HG03025 (cell line): ENCODE measurements at regions not wholly inside any gene's neighbourhood (a gene's known extent, or its start where the extent isn't known, plus 50 kb on each side); places are given as distances from the start of the nearest gene placed in this dataset.
"Not testable (repeated sequence)": the region's sequence is repeated elsewhere in the genome, so short reads cannot be mapped to it uniquely, and the experiment has no call there.

ENCODE experiments used
- ATAC-seq: cut with Tn5 transposase; IDR thresholded peaks from one replicate; pipeline ENCODE4 v1.9.1; 2021; ENCODE audit warnings: mild to moderate bottlenecking, moderate library complexity; ENCODE audit not compliant: unreplicated experiment, low FRiP score

DNA sequence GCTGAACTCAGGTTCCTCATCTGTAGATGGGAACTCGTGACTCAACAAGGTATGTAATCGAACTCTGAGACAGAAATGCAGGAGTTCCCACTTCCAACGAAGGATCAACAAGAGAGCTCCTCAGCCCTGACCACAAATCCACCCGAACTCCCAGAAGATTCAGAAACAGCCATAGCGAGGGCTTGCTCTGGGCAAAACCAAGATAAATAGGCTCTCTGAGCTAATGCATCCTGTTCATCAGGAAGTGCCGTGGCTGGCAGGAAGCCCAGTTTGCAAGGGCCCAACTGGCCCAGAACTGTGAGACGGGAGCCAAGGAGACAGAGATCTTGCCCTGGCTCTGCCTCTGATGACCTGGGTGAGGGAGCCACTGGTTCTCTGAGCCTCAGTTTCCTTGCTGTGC lies 141.7 kb upstream of the PFKP start:
- ATAC-seq: no peak

DNA sequence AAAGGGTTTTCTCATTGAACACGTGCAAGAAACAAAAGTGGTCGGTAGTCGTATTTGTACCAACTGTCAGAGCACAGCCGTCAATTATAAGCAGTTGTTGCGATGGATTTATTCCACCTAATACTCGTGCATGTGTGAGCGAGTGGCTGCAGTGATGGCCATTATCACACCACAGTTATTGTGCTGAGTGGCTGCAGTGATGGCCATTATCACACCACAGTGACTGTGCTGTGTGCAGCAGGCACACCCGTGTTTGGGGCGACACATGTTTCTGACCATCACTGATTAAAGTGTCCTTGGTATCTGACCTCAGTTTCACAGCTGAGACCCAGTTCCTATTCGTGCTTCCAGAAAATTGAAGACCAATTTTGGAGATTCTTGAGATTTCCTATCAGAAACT lies 142.9 kb upstream of the PFKP start:
- ATAC-seq: no peak

DNA sequence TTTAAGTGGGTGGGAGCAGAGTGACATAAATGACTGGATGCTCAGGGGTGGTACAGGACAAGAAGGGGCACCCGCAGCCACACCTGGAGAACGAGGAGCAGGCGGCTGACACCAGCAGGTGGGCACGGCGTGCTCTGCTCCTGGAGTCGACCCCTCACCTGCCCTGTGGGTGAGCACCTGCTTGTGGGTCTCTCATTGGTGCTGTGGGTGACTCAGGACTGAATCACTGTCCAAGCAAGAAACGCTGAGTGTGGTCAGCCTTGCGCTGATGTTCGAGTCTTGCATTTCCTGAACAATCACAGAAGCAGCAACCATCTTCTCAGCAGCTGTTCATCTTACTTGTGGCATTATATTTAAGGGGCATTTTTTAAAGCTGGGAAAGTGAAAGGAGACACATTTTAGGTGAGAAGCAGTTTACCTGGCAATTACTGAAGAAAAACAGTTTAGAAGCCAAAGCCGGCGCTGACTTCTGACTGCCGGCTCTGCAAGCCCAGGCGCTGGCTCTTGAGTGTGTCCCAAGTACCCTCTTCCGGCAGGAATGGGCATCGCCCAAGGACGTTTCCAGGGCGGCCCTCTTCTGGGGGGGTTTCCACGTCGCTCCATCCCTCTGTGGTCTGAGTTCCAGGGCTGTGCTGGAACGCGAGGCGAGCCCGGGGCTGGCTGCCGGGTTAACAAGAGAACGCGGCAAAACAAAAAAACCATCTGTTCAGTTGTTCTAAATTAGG lies 145.2 kb upstream of the PFKP start:
- no peak for ATAC-seq

DNA sequence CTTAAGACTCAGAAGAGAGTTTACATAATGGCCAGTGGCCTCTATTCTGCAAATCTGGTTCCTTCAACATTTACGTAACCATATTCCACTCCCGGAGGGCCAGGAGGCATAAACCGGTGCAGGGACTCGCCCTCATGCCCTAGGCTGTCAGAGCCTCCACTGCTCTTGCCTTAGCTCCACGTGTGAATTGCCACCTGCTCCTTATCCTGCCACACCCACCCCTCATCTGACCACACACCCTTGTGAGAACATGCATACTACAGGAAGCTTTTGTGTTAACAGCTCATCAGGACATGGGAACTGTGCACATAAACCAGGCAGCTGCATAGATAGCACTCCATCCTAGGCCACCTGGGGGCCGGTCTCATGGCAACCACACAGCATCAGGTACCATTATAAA lies 146.7 kb upstream of the PFKP start:
- no peak for ATAC-seq

DNA sequence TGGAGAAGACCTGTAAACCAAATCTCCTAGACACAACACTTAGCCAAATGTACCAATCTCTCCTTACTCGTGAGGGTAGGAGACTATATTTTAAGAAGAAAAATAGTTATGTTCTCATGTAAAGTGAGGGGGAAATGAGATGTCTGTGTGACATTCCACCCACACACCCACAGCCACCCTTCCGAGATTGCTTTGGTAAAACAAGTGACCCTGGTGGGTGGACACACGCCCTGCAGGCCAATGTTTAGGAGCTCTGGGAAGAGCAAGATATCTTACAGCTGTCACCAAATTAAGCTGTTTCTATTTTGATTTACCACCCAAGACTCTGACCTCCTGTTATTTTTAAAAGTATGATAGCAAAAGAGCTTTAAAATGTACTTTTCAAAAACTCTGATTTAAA lies 147.2 kb upstream of the PFKP start:
- ATAC-seq: no peak

DNA sequence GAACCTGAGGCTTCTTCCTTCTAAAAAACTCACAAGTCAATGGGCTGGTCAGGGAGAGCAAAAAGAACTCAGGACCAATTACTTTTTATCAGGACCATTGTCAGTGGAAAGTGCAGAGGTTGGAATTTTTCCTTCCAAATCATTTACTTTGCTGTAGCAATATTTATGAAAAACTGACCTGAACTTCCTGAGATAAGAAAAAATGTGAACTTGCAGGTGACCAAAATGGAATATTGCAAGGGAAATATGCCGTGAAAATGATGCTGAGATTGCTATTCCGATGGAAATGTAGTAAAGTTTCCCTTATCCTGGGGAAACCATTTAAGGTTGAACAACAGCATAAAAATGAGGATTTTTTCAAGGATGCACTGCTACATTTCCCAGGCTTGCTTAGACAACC lies 148.3 kb upstream of the PFKP start:
- no peak for ATAC-seq

DNA sequence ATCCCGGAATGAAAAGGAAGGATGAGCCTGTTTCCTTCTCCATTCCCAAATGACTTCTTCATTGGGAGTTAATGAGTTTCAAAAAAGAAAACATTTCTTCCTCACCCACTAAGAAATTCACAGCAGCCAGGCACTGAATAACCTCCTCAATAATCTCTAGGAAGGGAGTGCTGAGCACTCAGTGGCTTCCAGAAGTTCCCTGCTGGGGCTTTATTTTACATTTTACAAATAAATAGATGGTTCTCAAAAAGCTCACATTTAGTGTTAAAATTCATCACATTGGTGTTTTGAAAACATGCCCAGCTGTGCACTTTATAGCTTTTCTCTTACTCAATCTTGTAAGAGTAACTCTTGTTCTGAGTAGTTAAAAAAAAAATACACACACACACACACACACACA lies 148.9 kb upstream of the PFKP start:
- no peak for ATAC-seq

DNA sequence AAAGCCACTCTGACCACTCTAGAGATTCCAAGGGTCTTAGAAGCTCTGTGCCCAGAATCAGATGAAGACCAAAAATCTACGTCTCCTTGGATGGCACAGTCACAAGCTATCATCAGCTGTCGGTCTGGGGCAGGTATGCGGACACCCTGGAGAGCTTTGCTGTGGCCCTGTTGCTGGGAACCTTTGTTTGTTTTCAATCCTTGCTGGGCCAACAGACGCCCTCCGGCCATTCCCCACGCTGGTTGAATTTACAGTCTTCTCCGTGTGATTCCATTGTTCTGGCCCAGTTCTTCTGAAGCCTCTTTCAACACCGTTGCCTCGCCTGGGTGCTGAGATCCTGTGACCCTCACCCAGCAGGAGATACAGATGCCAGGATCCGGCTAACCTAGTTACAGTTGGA lies 149.4 kb upstream of the PFKP start:
- ATAC-seq: no peak

DNA sequence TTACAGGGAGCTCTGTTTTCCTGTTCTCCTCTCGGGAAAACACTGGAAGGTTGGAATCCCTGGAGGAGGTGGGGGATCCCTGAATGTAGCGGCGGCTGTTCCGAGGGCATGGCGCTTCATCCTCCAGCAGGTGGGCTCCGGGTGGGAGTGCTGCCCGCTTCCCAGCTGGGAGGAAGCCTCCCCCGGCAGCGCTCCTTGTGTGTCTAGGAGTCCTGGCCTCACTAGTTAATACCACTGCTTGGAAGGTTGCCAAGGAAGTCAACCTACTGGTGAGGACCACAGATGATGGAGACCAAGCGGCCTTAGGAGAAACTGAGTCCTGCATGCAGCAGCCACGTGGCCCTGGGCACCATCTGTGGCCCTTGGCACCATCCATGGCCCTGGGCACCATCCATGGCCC lies 151.9 kb upstream of the PFKP start:
- no peak for ATAC-seq

DNA sequence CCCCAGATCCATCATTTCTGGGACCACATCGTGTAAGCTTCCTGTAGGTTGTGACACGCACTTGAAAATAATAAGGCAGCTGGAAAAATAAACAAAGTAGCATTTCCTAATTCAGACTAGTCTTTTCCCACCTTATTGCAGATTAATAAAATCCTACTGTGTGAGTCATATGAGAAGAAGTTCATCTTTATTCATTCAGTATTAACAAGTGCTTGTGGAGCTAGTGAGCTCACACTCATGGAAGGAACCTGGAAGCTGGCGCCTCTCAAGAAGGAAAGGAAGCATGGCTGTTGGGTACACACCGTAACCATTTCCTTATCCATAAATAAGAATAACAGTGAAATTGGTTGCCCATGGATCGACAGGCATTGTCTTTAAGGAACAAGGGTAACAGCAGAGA lies 152.6 kb upstream of the PFKP start:
- no peak for ATAC-seq

DNA sequence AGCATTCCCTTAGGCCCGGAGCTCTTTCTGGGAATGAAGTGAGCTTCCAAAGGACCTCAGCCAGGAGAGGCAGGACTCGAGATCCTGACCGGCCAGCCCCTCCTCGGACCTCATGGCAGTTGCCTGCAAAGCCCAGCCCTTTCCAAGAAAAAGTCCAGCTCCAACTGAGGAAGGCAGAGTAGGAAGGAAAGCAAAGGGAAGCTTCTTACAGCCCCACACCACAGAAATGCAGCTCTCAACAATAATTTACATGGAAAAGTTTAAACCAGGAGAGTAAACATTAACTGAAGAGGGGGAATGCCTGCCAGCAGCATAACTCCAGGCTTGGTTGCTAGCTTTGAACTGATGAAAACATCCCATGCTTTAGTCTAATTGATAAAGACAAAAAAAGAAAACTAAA lies 153.9 kb upstream of the PFKP start:
- no peak for ATAC-seq

DNA sequence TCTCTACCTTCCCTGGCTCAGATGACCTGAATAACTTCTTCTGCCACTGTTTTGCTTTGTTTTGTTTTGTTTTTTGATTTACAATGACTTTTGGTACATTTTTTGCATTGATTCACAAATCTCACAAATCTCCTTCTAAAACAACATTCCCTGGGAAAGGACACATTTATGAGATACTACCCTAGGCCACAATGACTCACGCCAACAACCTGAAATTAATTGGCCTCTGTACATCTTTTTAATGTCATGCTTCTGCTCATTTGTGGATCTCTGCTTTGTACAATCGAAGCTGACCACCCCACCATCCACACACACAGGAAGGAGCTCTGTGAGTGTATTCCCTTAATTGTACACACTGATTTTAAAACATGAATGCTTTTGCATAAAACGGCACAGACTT lies 156.7 kb upstream of the PFKP start:
- no peak for ATAC-seq

DNA sequence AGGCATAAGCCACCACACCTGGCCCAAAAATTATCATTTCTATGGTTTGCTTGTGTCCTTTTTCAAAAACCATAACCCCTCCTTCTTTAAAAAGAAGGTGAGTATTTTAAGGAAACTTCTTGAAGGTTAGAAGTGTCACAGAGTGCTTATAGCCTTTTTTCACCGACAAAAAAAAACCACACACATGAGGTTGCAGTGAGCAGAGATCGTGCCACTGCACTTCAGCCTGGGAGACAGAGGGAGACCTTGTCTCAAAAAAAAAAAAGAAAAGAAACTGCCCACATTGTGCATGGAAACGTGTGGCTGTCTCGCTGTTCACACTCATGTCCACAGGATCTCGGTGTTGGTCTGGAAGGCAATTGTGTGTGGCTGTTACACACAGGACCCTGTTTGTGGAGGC lies 157.4 kb upstream of the PFKP start:
- no peak for ATAC-seq

DNA sequence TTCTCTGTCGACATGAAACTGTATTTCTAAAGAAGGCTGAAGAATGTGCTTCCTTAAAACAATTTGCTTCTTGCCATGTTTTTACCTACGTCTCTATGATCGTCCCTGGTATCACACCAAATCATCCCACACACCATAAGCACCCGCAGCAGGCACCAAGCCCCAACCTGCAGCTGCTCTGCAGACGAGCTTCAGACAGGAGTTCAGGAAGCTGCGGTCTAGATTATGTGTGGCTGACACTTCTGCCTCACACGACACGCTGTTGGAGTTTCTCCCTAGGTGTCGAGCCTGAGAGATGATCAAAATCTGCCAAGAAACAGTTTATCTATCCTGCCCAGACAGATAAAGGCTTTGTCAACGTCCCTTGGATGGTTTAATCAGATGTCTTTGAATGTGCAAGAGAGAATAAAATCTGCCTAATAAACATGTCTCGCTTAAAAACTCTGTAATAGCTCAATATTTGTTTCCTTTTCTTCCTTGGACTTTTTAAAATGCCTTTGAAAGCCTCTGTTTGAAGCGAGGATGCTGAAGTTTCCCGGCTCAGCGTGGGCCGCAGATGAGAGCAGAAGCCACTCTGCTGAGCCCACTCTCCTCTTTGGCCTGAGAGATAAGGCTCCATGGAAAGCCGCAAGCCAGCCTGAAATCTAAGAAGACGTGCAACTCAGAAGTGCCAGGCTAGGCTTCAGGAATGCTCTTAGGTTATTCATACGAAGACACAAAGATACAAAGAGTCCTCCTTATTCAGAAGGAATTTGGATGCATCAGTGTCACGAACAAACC lies 158.3 kb upstream of the PFKP start:
- no peak for ATAC-seq

DNA sequence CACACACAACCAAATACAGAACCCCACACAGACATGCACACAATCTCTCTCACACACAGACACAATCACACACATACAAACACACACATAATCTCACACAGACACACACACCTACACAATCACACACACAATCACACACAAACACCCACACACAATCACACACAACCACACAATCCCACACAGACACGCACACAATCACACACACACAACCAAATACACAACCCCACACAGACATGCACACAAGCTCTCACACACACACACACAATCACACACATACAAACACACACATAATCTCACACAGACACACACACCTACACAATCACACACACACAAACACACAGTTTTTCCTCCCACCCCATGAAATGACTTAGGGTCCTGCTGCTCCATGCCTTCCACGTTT lies 160.4 kb upstream of the PFKP start:
- ATAC-seq: no peak

DNA sequence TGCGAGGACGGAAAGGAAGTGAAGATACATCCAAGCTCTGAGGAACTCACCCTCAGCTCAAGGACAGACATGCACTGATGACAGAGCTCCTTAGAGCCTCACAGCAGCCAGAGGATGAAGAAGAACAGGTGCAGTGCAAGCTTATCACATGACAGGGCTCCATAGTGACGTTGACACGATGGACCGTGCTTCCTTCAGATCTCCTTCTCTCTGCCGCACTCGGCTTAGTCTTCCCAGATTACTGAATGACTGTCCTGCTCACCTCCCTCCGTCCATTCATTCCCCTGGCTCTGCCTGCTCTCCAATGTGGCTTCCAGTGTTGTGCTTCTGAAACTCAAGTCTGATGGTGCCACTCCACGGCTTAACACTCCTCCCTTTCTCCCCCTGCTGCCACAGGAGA lies 161.5 kb upstream of the PFKP start:
- ATAC-seq: no peak

DNA sequence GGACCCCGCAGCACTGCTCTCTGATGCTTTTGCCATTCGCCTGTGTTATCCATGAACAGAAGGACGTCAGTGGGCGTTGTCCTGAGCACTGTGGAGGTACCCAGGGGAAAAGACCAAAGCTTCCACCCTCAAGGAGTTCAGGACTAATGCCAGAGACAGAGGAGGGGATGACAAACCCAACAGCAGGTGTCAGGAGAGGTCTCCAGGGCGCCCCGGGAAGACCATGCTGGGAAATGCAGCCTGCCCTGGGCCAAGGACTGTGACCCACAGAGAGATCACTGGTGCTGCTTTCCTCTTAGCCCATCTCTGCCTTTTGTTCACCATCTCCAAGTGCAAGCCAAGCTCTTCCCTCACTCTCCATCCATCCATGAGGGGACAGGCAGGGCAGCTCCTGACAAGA lies 166.8 kb upstream of the PFKP start:
- no peak for ATAC-seq

DNA sequence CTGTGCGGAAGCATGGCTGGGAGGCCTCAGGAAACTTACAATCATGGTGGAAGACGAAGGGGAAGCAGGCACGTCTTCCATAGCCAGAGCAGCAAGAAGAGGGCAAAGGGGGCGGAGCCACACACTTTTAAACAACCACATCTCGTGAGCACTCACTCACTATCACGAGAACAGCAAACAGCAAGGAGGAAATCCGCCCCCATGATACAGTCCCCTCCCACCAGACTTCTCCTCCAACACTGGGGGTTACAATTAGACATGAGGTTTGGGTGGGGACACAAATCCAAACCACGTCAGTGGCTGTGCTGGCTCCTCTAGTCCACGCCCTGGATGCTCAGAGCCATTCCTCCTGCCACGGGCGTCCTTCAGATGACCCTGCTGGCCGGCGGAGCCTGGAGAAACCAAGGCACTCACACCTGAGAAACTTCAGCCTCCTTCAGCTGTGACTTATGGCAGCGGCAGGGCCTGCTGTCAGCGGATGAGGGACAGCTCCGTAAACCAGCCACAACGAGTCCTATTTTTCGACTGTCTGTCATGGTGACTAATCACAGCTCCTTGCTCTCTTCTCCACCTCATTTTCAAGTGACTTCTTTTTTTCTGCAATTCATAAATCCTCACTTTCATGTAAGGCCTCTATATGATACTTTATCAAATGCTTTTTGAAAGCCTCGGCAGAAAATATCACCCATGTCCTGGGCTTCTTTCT lies 167.9 kb upstream of the PFKP start:
- no peak for ATAC-seq

DNA sequence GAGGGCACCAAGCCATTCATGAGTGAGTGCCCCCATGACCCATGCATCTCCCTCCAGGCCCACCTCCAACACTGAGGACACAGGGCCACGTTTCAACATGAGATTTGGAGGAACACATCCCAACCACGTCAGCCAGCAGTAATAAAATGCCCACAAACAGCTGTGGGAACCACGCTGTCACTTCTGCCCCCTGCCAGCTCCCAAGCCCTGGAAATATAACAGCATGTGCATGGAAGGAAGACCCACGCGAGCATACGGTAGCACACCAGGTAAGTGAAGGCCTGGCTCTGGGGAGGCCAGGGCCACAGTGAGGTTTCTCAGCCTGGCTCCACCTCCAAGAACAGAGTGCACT lies 168.9 kb upstream of the PFKP start:
- no peak for ATAC-seq

DNA sequence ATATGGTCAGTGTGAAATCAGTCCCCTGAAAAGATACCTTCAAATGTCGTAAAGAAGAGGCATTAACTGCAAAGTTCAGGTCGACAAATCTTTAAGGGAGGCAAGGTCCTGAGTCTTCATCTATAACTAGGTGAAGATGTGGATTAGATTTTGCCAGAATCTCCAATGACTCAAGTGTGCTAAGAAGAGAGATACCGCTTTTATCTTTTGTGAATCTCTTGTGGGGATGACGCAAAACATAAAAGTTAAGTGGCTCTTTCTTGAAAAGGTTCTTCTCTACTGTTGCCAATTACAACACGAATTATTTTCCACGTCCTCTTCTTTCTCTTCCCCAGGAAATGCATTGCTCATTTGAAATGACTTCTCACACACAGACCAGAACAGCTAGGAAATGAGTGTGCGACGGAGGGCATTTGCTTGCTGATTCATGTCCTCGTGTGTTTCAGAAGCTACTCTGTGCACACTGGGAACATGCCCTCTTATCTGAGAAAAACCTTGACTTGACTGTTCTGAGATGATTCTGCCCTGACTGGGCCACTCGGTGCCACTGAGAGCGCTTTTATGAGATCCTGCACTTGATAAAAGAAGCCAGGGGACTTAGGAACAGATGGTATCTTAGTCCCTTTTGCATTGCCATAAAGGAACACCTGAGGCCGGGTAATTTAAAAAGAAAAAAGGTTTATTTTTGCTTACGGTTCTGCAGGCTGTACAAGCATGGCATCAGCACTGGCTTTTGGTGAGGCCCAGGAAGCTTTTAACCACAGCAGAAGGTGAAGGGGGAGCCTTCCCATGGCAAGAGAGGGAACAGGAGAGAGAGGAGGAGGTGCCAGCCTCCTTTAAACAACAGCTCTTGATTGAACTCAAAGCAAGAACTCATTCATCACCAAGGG lies 169.5 kb upstream of the PFKP start:
- no peak for ATAC-seq

DNA sequence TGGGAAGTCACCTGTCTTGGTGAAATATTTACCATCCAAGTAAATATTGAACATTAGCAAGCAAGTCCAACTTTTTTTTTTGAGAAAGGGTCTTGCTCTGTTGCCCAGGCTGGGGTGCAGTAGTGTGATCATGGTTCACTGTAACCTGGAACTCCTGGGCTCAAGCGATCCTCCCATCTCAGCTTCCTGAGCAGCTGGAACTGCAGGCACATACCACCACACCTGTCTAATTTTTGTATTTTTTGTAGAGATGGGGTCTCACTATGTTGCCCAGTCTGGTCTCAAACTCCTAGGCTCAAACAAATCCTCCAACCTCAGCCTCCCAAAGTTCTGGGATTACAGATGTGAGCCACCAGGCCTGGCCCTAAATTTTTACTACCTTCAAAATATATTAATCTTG lies 171.0 kb upstream of the PFKP start:
- ATAC-seq: not testable (repeated sequence)
